IMR-90 (cell line): ENCODE measurements at regions not wholly inside any gene's neighbourhood (a gene's known extent, or its start where the extent isn't known, plus 50 kb on each side); places are given as distances from the start of the nearest gene placed in this dataset.

Experiments used
- ATAC-seq: fragments of 200-7000 bp; cut with Tn5 transposase; 2 replicates; pipeline ENCODE4 v1.9.1; 2020; ENCODE audit warnings: low read depth, mild to moderate bottlenecking, moderate library complexity
- BruUV-seq: library from RNA; stranded (reverse); fragments of 400-500 nt; replicated peaks from 2 replicates; lab custom pipeline; 2021; lab: Mats Ljungman, UMichigan
- CTCF ChIA-PET: fragments of 300-600 bp; formaldehyde crosslinking; extraction: SDS; loops from one replicate; lab custom pipeline; 2021; ENCODE audit warnings: antibody characterized with exemption; lab: Yijun Ruan, JAX
- POLR2A ChIA-PET: fragments of 300-600 bp; sonication (Branson Sonifier 250); formaldehyde crosslinking; loops from one replicate; lab custom pipeline; 2022; ENCODE audit warnings: antibody characterized with exemption; ENCODE audit not compliant: unreplicated experiment; lab: Charles Lee
- DNase-seq: peaks from one replicate; pipeline ENCODE4 v3.0.0; 2013
- H2AFZ ChIP-seq: replicated peaks from 2 replicates; pipeline ENCODE3; 2013; ENCODE audit warnings: low read length, mild to moderate bottlenecking; ENCODE audit not compliant: poor library complexity
- H2AK5ac ChIP-seq: 2 replicates; pipeline ENCODE4 v1.6.1; 2013; ENCODE audit warnings: low read depth, low read length, inconsistent platforms
- H2AK9ac ChIP-seq: replicated peaks from 2 replicates; pipeline ENCODE3; 2013; ENCODE audit warnings: mild to moderate bottlenecking, low read depth, low read length, moderate library complexity; ENCODE audit not compliant: poor library complexity
- H2BK120ac ChIP-seq: 2 replicates; pipeline ENCODE4 v1.6.1; 2013; ENCODE audit warnings: low read depth, low read length, inconsistent platforms
- H2BK15ac ChIP-seq: 3 replicates; pipeline ENCODE4 v1.6.1; 2013; ENCODE audit warnings: low read depth, low read length, inconsistent platforms
- H2BK20ac ChIP-seq: 2 replicates; pipeline ENCODE4 v1.6.1; 2013; ENCODE audit warnings: low read depth, mild to moderate bottlenecking, inconsistent platforms, low read length, moderate library complexity
- H2BK5ac ChIP-seq: 2 replicates; pipeline ENCODE4 v1.6.1; 2013; ENCODE audit warnings: mild to moderate bottlenecking, low read depth, low read length, inconsistent platforms; ENCODE audit not compliant: poor library complexity, severe bottlenecking
- H3K14ac ChIP-seq: replicated peaks from 2 replicates; pipeline ENCODE4 v1.6.1; 2013; ENCODE audit warnings: low read depth, low read length, inconsistent platforms
- H3K18ac ChIP-seq: 2 replicates; pipeline ENCODE4 v1.6.1; 2013; ENCODE audit warnings: low read depth, low read length, control low read depth
- H3K23ac ChIP-seq: 2 replicates; pipeline ENCODE4 v1.6.1; 2013; ENCODE audit warnings: low read depth, low read length, inconsistent platforms
- H3K27ac ChIP-seq: 2 replicates; pipeline ENCODE4 v1.5.1; 2013; ENCODE audit warnings: mild to moderate bottlenecking, control low read depth, low read length; ENCODE audit not compliant: insufficient read depth
- H3K27me3 ChIP-seq: 2 replicates; pipeline ENCODE4 v1.6.1; 2013; ENCODE audit warnings: low read length; ENCODE audit not compliant: control insufficient read depth, insufficient read depth
- H3K36me3 ChIP-seq: 2 replicates; pipeline ENCODE4 v1.6.1; 2013; ENCODE audit warnings: low read length, mixed read lengths; ENCODE audit not compliant: control insufficient read depth, insufficient read depth
- H3K4ac ChIP-seq: 2 replicates; pipeline ENCODE4 v1.6.1; 2013; ENCODE audit warnings: low read depth, low read length, inconsistent platforms
- H3K4me1 ChIP-seq: 2 replicates; pipeline ENCODE4 v1.6.1; 2013; ENCODE audit warnings: low read length, mixed read lengths; ENCODE audit not compliant: control insufficient read depth, insufficient read depth
- H3K4me2 ChIP-seq: 2 replicates; pipeline ENCODE4 v1.6.1; 2013; ENCODE audit warnings: low read depth, mild to moderate bottlenecking, control low read depth, low read length, moderate library complexity
- H3K4me3 ChIP-seq: 2 replicates; pipeline ENCODE4 v1.5.1; 2013; ENCODE audit warnings: low read depth, mild to moderate bottlenecking, control low read depth, low read length, moderate library complexity; ENCODE audit not compliant: insufficient read depth
- H3K56ac ChIP-seq: 2 replicates; pipeline ENCODE4 v1.6.1; 2013; ENCODE audit warnings: low read length, inconsistent platforms; ENCODE audit not compliant: insufficient read depth; ENCODE audit errors: extremely low read depth
- H3K79me1 ChIP-seq, 2 experiments: 2 replicates each; pipeline ENCODE4 v1.6.1; 2013; ENCODE audit warnings: low read length in 2 of 2, inconsistent platforms in 1 of 2, low read depth in 1 of 2
- H3K9ac ChIP-seq: 2 replicates; pipeline ENCODE4 v1.6.1; 2013; ENCODE audit warnings: low read depth, low read length, control low read depth
- H3K9me1 ChIP-seq: 2 replicates; pipeline ENCODE4 v1.6.1; 2013; ENCODE audit warnings: low read length, inconsistent platforms; ENCODE audit not compliant: insufficient read depth
- H3K9me3 ChIP-seq: 2 replicates; pipeline ENCODE4 v1.6.1; 2013; ENCODE audit warnings: low read length; ENCODE audit not compliant: control insufficient read depth, insufficient read depth
- H4K20me1 ChIP-seq: 2 replicates; pipeline ENCODE4 v1.6.1; 2013; ENCODE audit warnings: low read length, inconsistent platforms; ENCODE audit not compliant: insufficient read depth
- H4K5ac ChIP-seq: 2 replicates; pipeline ENCODE4 v1.6.1; 2013; ENCODE audit warnings: mild to moderate bottlenecking, low read depth, low read length, control low read depth
- H4K8ac ChIP-seq, 2 experiments: 2 replicates each; pipeline ENCODE4 v1.6.1; 2013; ENCODE audit warnings: low read depth in 2 of 2, low read length in 2 of 2, control low read depth in 1 of 2, inconsistent platforms in 1 of 2
- H4K91ac ChIP-seq: 2 replicates; pipeline ENCODE4 v1.6.1; 2013; ENCODE audit warnings: low read depth, low read length, inconsistent platforms; ENCODE audit not compliant: insufficient read depth
- BHLHE40 ChIP-seq: fragments of 150-350 bp; IDR thresholded peaks from 2 replicates; pipeline ENCODE4 v1.6.1; 2016; ENCODE audit warnings: mild to moderate bottlenecking, low read depth, low read length
- CEBPB ChIP-seq: IDR thresholded peaks from 2 replicates; pipeline ENCODE4 v1.6.1; 2012; ENCODE audit warnings: low read depth, low read length, improper control_type of control experiment
- CTCF ChIP-seq: conservative IDR thresholded peaks from 2 replicates; pipeline ENCODE4 v1.5.1; 2012; ENCODE audit warnings: mild to moderate bottlenecking, low read depth, low read length, improper control_type of control experiment
- FOS ChIP-seq: fragments of 150-350 bp; IDR thresholded peaks from 2 replicates; pipeline ENCODE4 v1.6.1; 2016; ENCODE audit warnings: low read depth, low read length
- MAFK ChIP-seq: IDR thresholded peaks from 2 replicates; pipeline ENCODE4 v1.6.1; 2012; ENCODE audit warnings: low read depth, low read length, improper control_type of control experiment
- MAZ ChIP-seq: IDR thresholded peaks from 2 replicates; pipeline ENCODE4 v1.6.1; 2012; ENCODE audit warnings: low read depth, mild to moderate bottlenecking, low read length, improper control_type of control experiment, moderate library complexity, borderline replicate concordance
- POLR2A ChIP-seq: IDR thresholded peaks from 2 replicates; pipeline ENCODE4 v1.6.1; 2012; ENCODE audit warnings: mild to moderate bottlenecking, low read depth, low read length
- RCOR1 ChIP-seq: IDR thresholded peaks from 2 replicates; pipeline ENCODE4 v1.6.1; 2012; ENCODE audit warnings: mild to moderate bottlenecking, low read length, improper control_type of control experiment; ENCODE audit not compliant: insufficient replicate concordance
- RFX5 ChIP-seq: IDR thresholded peaks from 2 replicates; pipeline ENCODE4 v1.8.0; 2012; ENCODE audit warnings: low read depth, mild to moderate bottlenecking, low read length, moderate library complexity
- SMC3 ChIP-seq: fragments of 150-350 bp; IDR thresholded peaks from 2 replicates; pipeline ENCODE4 v1.6.1; 2016; ENCODE audit warnings: low read depth, mild to moderate bottlenecking, antibody characterized with exemption, low read length, moderate library complexity
- WGBS, 2 experiments: methylation state at CpG; one replicate each; pipeline versions ENCODE4 v1.1.5 to v1.1.7; 2013; ENCODE audit warnings: missing lambda C conversion rate in 2 of 2; ENCODE audit not compliant: insufficient read length in 1 of 2; ENCODE audit errors: extremely low coverage in 2 of 2; 5-methylcytosine and 5-hydroxymethylcytosine counted together
- dilution Hi-C: fragments of 300-500 bp; cut with HindIII; formaldehyde crosslinking; loops from one replicate; pipeline ENCODE4 v1.14.3; 2018; ENCODE audit warnings: low sequenced_read_pairs; ENCODE audit not compliant: unreplicated experiment
- in situ Hi-C: fragments of 300-500 bp; cut with MboI; formaldehyde crosslinking; loops from 3 replicates; pipeline ENCODE4 v1.14.3; 2019; ENCODE audit warnings: low sequenced_read_pairs, inconsistent platforms, mixed read lengths
- intact Hi-C: fragments of 100-400 bp; cut with micrococcal nuclease; formaldehyde crosslinking; loops from 2 replicates; pipeline ENCODE4 v1.10.0; 2022
- TF ChIP-seq, protein P1 (sequence below): fragments of 150-350 bp; IDR thresholded peaks from 2 replicates; pipeline ENCODE4 v1.6.1; 2016; ENCODE audit warnings: low read depth, mild to moderate bottlenecking, low read length, moderate library complexity, borderline replicate concordance

DNA sequence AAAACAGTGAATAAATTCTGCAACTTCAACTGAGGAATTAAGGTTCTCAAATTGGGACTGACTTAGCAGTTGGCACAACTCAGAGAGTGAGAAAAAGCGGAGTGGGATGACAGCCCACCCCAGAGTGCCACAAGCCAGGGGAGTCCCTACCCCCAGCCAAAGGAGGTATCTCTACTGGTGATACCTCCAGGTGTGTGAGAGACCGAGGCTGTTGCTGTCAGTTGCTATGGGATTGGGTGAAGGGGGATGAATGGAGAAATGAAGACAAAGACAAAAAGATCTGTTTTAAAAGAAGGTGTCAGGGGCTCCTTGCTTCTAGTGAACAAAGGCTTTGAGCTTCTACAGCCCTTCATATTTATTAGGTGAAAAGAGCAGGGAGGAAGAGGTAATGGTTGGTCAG lies 71.4 kb upstream of the UGT2B10 start:
- H2AFZ ChIP-seq, result no peak overlapping the region
- dilution Hi-C loops, result no loop called here
- CTCF ChIA-PET, result interaction anchor here (0.7 kb wide), 1 partner anchor 27 kb away, joined by 3 read pairs; no protein-coding TSS in a partner anchor
- no peak for DNase-seq
- no peak overlapping the region for H2AK9ac ChIP-seq
- no peaks in the 10 kb centered on the region for H3K36me3 ChIP-seq
- no peak overlapping the region for H2BK120ac ChIP-seq
- POLR2A ChIA-PET, result no interaction called here
- no peaks in the 10 kb centered on the region for H3K27me3 ChIP-seq
- no peak for ATAC-seq
- H3K79me1 ChIP-seq, result no peaks in the 10 kb centered on the region
- BruUV-seq, result no TSS peak
- H3K23ac ChIP-seq, result no peak overlapping the region
- H4K8ac ChIP-seq, result no peak overlapping the region
- no peaks in the 10 kb centered on the region for H4K20me1 ChIP-seq
- H3K4me1 ChIP-seq, result no peaks in the 10 kb centered on the region
- H3K4me3 ChIP-seq, result no peak overlapping the region
- H3K9me3 ChIP-seq, result no peaks in the 10 kb centered on the region
- H3K4ac ChIP-seq, result no peak overlapping the region
- no peak overlapping the region for H3K18ac ChIP-seq
- H3K27ac ChIP-seq, result no peak overlapping the region
- no peak overlapping the region for H3K9ac ChIP-seq
- intact Hi-C loops, result no loop called here
- H3K9me1 ChIP-seq, result no peaks in the 10 kb centered on the region
- no CpG with 5 or more reads among the region's 2 CpGs for WGBS, 2 experiments
- in situ Hi-C loops, result no loop called here
- TF ChIP-seq SMC3 (no peak), RCOR1 (no peak), MAZ (no peak), RFX5 (no peak), MAFK (no peak), POLR2A (no peak), CTCF (no peak), BHLHE40 (no peak), FOS (no peak), CEBPB (no peak)
- TF ChIP-seq, protein P1, sequence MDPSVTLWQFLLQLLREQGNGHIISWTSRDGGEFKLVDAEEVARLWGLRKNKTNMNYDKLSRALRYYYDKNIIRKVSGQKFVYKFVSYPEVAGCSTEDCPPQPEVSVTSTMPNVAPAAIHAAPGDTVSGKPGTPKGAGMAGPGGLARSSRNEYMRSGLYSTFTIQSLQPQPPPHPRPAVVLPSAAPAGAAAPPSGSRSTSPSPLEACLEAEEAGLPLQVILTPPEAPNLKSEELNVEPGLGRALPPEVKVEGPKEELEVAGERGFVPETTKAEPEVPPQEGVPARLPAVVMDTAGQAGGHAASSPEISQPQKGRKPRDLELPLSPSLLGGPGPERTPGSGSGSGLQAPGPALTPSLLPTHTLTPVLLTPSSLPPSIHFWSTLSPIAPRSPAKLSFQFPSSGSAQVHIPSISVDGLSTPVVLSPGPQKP, result no peak
- H2BK5ac ChIP-seq, result no peak overlapping the region
- H4K5ac ChIP-seq, result no peak overlapping the region
- H3K14ac ChIP-seq, result no peak overlapping the region
- no peak overlapping the region for H2BK15ac ChIP-seq
- no peak overlapping the region for H2AK5ac ChIP-seq
- no peak overlapping the region for H2BK20ac ChIP-seq
- no peak overlapping the region for H3K56ac ChIP-seq
- H3K4me2 ChIP-seq, result no peak overlapping the region
- H4K91ac ChIP-seq, result no peak overlapping the region
